ENCODE measurements at regions not wholly inside any gene's neighbourhood (a gene's known extent, or its start where the extent isn't known, plus 50 kb on each side); places are given as distances from the start of the nearest gene placed in this dataset.

GRCh38 chr3:65149877-65150276 is 462.1 kb upstream of the ADAMTS9 start:
- no peak for TF ChIP-seq ZNF121 (tag by site-specific recombination; IDR thresholded peaks at IDR 0.05)
- TF ChIP-seq GLIS2 (tag by site-specific recombination; IDR thresholded peaks at IDR 0.05): no peak
- TF ChIP-seq ZNF280C (tag by site-specific recombination; IDR thresholded peaks at IDR 0.05): no peak
- no peak for TF ChIP-seq ZNF24 (tag by site-specific recombination; IDR thresholded peaks at IDR 0.05)
- TF ChIP-seq ZNF341 (tag by site-specific recombination; IDR thresholded peaks at IDR 0.05; ENCODE audit: low read depth): no peak
- TF ChIP-seq CTCF (tag by site-specific recombination; IDR thresholded peaks at IDR 0.05): no peak
- TF ChIP-seq PBX3 (CRISPR knock-in tag; IDR thresholded peaks at IDR 0.05): no peak

Measured in HEK293 (cell line).